ENCODE measurements at regions not wholly inside any gene's neighbourhood (a gene's known extent, or its start where the extent isn't known, plus 50 kb on each side); places are given as distances from the start of the nearest gene placed in this dataset.

DNA sequence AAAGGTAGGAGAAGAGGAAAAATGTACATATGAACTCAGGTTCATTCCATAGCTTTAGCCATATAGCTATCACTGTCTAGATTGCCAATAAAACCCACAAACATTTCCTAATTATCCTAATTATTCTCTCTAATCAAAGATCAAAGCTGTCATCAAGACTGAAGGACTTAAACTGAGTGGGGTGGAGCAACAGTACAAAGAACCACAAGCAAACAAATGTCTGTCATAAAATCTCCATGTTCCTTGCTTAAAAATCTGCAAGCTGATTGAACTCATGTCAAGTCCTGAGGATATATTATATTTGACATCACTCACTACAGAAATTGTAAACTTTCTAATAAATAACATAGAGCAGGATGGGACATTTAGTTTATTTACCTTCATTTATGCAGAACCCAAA is 315.9 kb downstream of the SNX13 start:
- TF ChIP-seq, protein P1, sequence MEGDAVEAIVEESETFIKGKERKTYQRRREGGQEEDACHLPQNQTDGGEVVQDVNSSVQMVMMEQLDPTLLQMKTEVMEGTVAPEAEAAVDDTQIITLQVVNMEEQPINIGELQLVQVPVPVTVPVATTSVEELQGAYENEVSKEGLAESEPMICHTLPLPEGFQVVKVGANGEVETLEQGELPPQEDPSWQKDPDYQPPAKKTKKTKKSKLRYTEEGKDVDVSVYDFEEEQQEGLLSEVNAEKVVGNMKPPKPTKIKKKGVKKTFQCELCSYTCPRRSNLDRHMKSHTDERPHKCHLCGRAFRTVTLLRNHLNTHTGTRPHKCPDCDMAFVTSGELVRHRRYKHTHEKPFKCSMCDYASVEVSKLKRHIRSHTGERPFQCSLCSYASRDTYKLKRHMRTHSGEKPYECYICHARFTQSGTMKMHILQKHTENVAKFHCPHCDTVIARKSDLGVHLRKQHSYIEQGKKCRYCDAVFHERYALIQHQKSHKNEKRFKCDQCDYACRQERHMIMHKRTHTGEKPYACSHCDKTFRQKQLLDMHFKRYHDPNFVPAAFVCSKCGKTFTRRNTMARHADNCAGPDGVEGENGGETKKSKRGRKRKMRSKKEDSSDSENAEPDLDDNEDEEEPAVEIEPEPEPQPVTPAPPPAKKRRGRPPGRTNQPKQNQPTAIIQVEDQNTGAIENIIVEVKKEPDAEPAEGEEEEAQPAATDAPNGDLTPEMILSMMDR (IDR thresholded peaks at IDR 0.05), result no peak
- no peak for DNase-seq
- Histone ChIP-seq H3K36me3 (no peaks in the 10 kb centered on the region), H3K4me1 (peaks cover 0 to 22% (median 5%) of the 10 kb centered on the region in 4 donors), H3K4me3 (no peak overlapping the region), H3K27me3 (no peaks in the 10 kb centered on the region), H3K27ac (no peak overlapping the region), H3K9me3 (no peaks in the 10 kb centered on the region)
- intact Hi-C loops (cut with DNase I; ENCODE audit: low total_unique reads), result no loop called here

DNA sequence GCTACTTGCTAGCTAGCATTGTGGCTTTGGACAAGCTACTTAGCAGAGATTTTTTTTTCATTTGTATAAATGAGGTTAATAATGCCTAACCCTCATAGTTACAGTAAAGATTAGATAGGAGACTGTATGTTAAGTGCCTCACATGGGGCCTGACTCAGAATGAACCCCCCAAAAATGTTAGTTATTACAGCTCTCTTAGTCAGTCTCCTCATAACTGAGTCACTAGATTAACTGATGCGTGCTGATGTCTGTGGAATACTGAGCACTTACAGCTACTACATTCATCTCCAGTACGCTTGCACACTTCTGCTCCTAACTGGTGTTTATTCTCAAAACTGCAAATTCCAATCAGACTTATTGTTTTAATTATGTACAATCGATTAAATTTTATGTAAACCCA is 315.3 kb downstream of the SNX13 start:
- Histone ChIP-seq H3K27ac (no peak overlapping the region), H3K4me3 (no peak overlapping the region), H3K4me1 (peaks cover 0 to 22% (median 5%) of the 10 kb centered on the region in 4 donors), H3K27me3 (no peaks in the 10 kb centered on the region), H3K9me3 (no peaks in the 10 kb centered on the region), H3K36me3 (no peaks in the 10 kb centered on the region)
- TF ChIP-seq, protein P1 (IDR thresholded peaks at IDR 0.05), result no peak
- DNase-seq, result no peak
- intact Hi-C loops (cut with DNase I; ENCODE audit: low total_unique reads), result no loop called here

DNA sequence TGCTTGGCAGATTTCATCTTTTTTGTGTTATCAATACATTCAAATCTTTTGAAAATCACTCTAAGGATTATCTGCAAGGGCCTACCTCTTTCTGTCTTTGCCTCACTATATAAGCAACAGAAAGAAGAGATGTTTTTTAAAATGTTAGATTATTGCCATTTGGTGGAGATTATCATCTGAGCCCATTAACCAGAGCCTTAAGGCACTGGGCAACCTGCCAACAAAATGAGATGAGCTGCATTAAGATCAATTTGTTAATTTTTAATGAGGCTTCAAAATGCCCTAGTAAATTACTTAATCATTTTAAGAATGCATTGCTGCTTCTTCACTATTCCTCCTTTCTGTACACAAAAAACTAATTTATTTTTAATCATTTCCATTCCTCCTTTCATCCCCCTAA is 314.1 kb downstream of the SNX13 start:
- no peak for DNase-seq
- H3K27ac ChIP-seq, result no peak overlapping the region
- H3K36me3 ChIP-seq, result no peaks in the 10 kb centered on the region
- TF ChIP-seq, protein P1 (IDR thresholded peaks at IDR 0.05), result no peak
- H3K27me3 ChIP-seq, result no peaks in the 10 kb centered on the region
- intact Hi-C loops (cut with DNase I; ENCODE audit: low total_unique reads), result no loop called here
- no peak overlapping the region for H3K4me3 ChIP-seq
- H3K9me3 ChIP-seq, result no peaks in the 10 kb centered on the region
- peaks cover 0 to 22% (median 5%) of the 10 kb centered on the region in 4 donors for H3K4me1 ChIP-seq

DNA sequence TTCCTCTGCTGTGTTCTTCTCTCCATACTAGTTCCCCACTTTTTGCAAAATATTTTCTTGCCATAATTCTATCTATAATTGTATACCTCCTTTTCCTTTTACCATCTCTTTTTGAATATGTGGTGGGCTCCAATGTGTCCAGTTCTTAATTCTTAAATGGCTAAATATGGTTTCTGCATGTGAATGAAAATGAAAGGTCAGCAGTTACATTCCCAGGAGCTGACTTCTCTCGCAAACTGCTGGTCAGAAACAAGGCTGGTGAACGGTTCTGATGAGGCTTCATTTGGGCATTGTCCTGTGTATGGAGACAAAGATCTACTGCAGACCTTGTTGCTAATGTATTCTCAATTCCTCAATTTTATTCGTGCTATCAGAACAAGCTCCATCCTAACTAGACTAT is 309.2 kb downstream of the SNX13 start:
- H3K27ac ChIP-seq, result no peak overlapping the region
- no peaks in the 10 kb centered on the region for H3K4me1 ChIP-seq
- no peaks in the 10 kb centered on the region for H3K9me3 ChIP-seq
- no peak for DNase-seq
- intact Hi-C loops (cut with DNase I; ENCODE audit: low total_unique reads), result no loop called here
- TF ChIP-seq, protein P1 (IDR thresholded peaks at IDR 0.05), result no peak
- H3K27me3 ChIP-seq, result no peaks in the 10 kb centered on the region
- no peak overlapping the region for H3K4me3 ChIP-seq
- no peaks in the 10 kb centered on the region for H3K36me3 ChIP-seq

DNA sequence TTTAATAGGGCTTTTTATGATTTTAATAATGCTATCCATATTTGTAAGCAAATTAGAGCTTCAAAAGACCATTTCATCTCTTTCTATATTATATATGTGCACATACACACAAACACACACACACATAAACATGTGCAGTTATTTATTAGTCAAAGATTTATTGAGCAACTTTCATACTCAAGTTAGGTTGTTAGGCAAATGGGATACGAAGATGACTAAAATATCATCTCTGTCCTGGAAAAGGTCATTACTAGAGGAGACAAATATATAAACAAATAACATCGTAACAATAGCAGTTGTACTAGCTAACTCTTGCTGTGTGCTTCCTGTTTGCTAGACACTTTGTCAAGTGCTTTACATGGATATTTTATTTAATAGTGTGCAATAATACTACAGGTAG is 307.9 kb downstream of the SNX13 start:
- TF ChIP-seq, protein P1 (IDR thresholded peaks at IDR 0.05), result no peak
- Histone ChIP-seq H3K36me3 (no peaks in the 10 kb centered on the region), H3K4me1 (no peaks in the 10 kb centered on the region), H3K27me3 (no peaks in the 10 kb centered on the region), H3K27ac (no peak overlapping the region), H3K9me3 (no peaks in the 10 kb centered on the region), H3K4me3 (no peak overlapping the region)
- no peak for DNase-seq
- intact Hi-C loops (cut with DNase I; ENCODE audit: low total_unique reads), result no loop called here

DNA sequence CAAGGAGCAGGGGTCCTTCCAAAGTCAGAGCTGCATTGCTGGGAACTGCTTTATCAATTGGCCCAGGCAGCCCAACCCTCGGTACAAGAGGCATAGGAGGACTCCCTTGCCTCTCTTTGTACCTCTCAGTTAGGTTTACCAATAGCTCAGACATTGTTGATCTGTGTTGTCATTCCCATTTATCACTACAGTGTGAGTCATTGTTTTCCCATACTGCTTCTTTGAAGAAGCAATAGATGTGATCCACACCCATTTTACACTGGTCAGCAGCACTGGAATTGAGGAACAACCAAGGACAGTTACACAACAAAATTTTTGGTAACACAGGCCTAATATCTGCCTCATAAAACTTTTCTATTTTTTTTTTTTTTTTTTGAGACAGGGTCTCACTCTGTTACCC is 307.2 kb downstream of the SNX13 start:
- Histone ChIP-seq H3K27ac (no peak overlapping the region), H3K9me3 (no peaks in the 10 kb centered on the region), H3K36me3 (no peaks in the 10 kb centered on the region), H3K4me1 (no peaks in the 10 kb centered on the region), H3K4me3 (no peak overlapping the region), H3K27me3 (no peaks in the 10 kb centered on the region)
- DNase-seq, result no peak
- TF ChIP-seq, protein P1 (IDR thresholded peaks at IDR 0.05), result no peak
- intact Hi-C loops (cut with DNase I; ENCODE audit: low total_unique reads), result no loop called here

All from tibial artery (tissue), 4 donors.